Activated CD8-positive, alpha-beta memory T cell treated with anti-CD3 and anti-CD28 coated beads, Interleukin-2, amount 50 U/mL, for 24 hours (primary cell): ENCODE measurements at regions not wholly inside any gene's neighbourhood (a gene's known extent, or its start where the extent isn't known, plus 50 kb on each side); places are given as distances from the start of the nearest gene placed in this dataset.

Source experiments
- DNase-seq: peaks from one replicate; pipeline ENCODE4 v3.0.0-alpha.2; 2020; ENCODE audit errors: extremely low read depth

DNA sequence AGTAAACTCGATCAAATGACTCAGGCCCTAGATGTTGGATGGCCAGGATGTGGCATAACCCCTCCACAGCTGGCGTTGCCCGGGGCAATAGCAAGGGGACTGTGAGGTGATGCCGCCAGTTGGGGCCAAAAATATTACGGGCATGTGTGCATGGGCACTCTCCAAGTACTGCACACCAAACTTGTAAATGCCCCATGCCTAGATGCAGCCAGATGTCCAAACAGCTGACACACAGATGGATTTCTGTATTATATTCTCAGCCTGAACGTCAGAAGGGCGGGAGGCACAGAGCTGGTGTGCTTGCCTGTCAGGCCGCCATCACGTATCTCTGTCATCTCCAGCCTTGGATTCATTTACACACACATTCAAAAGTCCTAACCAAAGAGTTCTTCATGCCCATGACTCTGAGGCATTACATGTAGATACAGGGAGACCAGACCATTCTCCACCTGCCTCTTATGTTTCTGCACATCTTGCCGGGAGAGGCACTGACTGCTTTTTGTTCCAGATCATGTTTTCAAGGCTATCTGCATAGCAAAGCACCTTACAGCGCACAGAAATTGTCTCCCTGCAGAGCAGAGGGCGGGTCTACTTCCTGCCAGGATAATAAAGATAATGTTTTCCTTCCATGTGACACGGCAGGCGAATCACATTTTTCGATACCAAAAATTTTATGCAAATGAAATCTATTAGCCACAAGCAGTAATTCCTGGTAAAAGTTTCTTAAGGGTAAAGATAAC, 200.9 kb upstream of the ADAMTS16 start:
- no peak for DNase-seq

DNA sequence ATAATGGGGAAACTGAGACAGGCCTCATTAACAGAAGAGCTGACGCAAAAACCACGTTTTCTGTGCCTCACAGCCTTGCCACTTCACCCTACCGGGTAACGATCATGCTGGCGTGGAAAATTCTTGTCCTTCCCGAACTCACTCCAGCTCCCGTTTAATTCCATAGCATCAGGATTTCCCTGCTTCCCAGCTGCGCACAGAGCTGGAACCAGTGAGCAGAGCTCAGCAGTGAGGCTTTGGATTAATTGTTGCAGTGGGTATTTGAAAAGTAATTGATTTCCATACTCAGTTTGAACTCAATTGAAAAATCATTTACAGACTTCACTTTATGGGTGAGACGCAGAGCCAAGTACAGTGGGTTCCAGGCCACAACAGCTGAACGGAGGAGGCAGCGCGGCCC, 199.0 kb upstream of the ADAMTS16 start:
- DNase-seq: no peak

DNA sequence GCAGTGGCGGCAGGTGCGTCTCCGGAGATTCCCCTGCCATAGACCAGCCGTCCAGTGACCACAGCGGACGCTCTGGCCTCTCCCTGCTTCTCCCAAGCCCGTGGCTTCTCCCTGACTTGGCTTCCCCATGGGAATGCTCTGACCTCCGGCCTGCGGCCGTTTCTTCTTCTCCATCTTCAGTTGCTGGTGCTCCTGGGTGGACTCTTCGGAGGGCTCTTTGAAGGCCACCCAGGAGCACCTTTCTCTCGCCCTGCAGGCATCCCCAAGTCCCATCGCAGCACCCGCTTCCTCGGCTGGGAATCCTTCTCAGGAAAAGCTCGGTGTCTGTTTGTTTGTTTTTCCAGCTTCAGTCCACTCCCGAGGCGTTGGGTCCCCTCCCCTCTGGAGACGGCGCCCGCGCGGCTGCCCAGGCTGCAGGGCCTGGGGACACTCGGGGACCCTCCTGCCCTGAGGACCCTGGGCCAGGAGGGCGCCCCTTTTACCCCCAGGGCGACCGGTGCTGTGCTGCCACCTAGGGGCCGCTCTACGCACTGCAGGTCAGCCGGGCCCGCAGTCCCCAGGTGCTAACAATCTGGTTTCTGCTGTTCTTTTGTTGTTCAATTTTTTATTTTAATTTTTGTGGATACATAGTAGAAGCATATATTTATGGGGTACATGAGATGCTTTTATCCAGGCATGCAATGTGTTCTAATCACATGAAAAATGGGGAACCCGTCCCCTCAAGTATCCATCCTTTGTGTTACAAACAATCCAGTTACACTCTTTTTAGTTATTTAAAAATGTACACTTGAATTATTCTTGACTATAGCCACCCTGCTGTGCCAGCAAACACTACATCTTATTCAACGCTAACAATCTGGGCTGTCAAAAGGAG, 197.9 kb upstream of the ADAMTS16 start:
- DNase-seq: no peak

DNA sequence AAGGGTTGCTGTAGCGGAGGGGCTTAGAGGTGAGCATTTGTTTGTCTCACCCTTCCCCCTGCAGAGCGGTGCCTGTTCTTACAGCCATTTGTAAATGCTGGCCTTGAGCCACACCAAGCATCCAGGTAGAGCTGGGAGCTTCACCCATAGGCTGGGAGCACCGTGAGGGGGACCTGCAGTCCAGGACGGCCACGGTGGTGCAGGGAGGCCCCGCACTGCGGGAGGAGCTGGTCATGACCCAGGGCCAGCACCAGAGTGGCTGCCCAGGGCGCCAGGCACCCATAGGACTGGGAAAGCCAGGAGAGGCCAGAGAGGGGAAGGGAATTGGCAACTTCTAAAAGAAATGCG, 197.3 kb upstream of the ADAMTS16 start:
- DNase-seq: no peak

DNA sequence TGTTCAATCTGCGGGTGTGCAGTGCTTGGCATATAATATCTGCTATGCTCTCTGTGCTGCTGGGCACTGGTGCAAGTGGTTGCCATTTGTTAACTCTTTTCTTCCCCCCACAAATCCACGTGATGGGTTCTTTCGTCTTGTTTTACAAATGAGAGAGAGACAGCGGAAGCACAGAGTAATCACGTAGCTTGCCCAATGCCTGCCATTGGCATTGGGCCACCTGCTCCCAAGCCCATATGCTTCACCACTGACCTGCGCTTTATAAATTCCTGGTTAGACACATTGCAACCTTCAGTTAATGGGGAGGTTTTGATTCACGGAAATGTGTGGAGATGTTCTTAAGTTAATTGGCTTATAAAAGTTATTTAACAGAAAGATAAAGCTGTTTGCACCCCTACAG, 194.8 kb upstream of the ADAMTS16 start:
- DNase-seq: no peak

DNA sequence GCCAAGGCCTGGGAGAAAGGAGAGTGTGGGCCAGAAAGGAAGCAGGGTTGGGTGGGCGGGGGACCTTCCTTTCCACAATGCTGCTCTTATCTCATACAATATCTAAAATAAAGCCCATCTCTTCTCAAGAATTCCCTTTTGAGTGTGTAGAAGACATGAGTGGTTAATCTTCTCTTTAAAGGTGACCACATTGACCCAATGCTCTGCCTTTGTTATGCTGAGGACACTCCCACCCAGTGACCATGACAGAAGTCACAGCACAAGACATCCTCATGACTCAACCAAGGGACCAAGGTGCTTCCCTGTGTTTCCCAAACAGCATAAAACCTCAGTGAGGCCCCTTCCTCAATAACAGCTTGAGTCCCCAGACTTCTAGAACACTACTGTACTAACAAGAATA, 193.0 kb upstream of the ADAMTS16 start:
- DNase-seq: no peak

DNA sequence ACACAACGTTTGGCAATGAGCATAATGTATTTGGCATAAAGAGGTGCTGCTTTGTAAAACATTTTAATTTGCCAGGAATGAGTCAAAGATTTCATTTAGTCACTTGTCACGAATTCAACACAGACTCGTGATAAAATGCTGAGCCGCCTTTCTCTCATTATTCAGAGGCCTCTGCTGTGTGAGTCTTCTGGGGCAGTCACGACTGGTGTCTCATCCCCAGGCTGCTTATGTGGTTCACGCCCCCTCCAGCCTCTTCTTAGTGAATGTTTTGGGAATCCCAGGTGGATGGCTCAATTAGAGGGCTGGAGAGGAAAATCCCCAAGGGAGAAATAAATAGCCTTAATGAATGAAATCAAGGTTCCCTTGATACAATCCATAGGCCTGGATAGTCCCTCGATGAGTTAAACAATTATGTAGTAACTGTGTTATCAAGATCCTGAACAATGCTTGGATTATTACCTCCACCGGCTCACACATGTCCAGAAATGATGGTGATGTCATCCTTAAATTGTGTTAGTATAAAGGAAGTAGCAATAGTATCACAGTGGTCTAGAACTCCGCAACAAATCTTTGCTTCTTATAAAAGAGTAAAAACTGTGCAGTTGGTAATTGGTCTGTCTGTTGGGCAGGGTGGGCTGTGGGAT, 192.1 kb upstream of the ADAMTS16 start:
- no peak for DNase-seq

DNA sequence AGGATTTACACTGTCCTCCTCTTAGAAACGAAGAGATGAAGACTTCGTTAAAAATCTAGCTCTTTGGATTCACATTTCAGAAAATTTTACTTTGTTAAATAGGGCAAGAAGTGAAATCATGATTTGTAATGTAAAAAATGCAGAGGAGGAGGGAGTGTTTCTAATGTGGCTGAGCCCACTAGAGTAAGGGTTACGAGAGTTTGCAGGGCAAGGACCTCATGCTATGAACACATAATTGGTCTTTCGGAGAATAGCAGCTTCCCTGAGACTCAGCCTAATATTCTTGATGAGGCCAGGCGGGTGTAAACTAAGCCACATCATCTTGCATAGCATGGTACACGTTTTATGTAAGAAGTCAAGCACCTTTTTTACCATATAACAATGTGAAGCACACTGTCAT, 191.0 kb upstream of the ADAMTS16 start:
- no peak for DNase-seq

DNA sequence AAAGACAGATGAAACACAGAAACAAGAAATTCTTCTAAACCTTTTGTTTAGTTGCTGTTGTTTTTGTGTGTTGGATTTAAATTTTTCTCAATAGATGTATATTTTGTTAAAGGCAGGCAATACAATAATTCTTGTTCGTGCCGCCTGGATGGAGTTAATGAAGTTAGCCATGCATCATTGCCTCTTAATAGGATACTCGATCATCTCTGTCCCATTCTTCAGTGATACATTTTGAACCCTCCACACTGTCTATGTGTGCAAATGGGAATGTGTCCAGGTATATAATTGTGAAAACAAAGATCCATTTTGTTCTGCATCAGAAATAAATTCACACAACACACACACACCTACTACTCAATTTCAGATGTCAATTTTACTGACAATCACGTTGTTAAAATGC, 186.6 kb upstream of the ADAMTS16 start:
- no peak for DNase-seq

DNA sequence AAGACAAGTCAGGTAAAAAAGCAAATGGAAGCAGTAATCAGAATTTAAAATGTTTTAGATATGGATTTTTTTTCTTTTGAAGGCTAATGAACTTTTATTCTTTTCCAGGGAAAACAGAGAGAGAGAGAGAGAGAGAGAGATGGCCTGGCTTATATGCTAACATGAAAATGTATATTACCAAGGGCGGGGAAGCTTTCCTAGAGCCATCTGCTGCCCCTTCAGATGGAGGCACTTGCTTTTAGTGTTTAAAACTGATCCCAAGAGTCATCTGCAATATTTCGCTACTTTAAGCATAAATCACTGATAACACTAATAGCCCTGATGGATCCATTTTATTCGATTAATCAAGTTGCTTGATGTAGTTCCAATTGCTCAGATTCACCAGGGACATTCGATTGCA, 186.1 kb upstream of the ADAMTS16 start:
- DNase-seq: no peak

DNA sequence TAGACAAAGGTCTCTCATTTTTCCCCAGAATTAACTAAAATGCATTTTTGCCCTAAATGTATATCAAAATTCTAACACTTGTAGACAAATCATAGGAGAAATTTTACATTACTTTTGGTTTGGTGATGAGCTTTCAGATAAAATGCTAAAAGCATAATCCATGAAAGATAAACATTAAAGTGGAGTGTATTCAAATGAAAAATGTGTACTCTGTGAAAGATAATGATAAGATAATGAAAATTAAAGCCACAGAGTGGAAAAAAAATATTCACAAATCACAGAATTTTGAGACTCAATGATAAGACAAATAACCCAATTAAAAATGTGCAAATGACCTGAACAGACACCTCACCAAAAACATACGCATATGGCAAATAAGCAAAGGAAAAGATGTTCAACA, 176.9 kb upstream of the ADAMTS16 start:
- no peak for DNase-seq

DNA sequence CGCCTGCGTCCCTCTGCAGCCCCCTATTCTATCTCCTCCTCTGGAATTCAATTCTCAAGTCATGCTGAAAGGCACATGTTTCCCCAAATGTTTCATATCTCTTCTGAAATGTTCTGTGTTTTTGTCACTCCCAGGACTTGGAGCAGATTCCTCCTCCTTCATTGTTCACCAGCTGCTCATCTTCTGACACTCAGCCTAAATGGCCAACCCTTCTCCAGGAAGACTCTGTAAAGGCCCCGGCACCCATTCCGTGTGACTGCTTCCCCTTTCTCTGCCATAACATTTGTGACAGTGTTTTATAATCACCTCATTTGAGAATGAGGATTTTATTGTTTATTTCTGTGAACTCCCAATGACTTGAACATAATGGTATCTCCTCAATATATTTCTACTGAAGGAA, 170.8 kb upstream of the ADAMTS16 start:
- DNase-seq: no peak

DNA sequence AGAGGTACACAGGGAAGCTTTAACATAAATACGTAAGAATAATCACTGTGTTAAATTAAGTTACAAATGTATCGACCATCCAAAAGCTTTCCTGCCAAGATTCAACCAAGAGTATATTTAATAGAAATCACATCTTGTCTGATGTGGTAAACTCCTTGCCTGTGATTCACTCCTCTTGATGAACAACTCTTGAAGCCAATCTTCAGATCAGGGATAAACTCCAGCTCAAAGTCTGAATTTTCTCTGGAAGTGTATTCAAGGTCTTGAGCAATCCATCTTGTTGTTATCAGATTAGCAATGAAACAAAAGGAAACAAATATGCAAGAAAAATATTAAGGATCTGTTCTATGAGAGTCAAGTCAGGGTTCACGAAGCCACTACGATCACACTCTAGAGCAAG, 170.0 kb upstream of the ADAMTS16 start:
- no peak for DNase-seq

DNA sequence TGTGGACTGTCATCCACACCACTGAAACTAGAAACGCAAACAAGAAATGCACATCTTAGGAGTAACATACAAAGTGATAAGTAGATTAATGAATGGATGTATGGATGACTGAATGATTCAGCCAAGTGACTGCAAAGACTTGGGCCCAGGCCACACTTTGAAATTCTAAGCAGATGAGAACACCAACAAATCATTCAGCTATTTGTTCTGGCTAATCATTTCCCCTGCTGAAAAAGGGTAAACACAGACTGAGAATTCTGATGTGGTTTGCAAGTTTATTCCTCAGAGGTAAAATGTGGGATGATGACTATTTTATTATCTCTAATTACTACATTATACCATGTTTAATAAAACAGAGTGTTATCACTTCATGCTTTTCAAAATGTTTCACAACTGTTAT, 163.2 kb upstream of the ADAMTS16 start:
- DNase-seq: no peak

DNA sequence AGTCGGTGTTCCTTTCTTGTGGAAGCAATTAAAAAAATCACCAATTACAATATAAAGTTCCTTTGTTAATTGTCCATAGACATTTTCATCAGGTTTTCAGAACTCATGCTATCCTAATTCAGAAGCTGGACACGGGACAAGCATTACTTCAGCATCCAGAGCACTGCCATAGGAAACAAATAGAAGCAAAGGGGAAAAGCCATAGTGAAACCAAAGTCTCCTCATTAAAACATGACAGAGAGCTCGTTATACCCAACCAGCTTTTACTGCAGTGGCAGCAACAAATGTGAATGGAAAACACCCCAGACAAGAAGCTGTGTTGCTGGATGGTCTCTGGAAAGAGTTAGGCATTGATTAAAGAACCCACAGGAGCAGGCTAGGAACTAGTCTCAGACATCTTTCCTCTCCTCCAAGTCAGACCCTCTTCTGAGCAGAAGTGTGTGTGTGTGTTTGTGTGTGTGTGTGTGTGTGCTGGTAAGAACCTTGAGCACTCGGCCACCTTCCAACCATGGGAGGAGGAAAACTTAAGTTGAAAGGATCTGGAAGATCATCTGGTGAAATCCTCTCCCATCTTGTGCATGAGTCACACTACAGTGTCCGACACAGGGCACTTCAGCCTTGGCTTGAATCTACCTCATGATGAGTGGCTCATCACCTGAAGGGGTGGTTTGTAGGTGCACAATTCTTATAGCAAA, 162.6 kb upstream of the ADAMTS16 start:
- DNase-seq: no peak

DNA sequence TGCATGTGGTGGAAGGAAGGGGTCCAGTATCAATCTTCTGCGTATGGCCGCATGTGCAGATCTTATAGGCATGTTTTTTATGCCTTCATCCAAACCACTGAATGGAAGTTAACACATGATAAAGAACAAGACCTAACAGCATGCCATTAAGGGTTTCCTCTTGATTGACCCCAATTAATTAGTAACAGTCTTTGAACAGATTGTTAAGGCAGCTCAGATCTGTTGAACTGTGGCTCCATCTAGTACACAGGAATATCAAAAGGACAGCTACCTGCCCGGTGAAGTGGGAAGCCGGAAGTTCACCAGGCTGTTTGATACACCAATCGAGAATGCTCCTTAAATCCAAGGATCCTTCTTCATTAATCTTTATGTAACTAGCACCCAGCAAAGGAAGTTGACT, 159.9 kb upstream of the ADAMTS16 start:
- no peak for DNase-seq

DNA sequence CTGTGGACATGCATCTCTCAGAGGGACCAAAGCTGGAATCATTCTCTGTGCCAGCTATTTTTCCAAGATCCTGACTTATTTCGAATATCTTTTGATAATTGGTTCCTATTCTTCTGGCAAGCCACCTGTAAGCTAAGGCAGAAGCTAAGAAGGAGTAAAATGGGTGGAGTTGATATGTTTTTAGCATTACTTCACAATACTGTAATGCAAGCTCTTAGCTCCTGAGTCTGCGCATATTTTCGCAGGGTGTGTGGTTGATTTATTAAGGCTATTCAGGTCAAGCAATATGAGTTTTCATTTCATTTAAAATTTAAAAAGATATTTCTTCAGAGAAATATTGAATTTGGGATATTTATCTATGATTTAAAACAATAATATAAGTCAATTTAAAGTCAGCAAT, 158.5 kb upstream of the ADAMTS16 start:
- DNase-seq: no peak

DNA sequence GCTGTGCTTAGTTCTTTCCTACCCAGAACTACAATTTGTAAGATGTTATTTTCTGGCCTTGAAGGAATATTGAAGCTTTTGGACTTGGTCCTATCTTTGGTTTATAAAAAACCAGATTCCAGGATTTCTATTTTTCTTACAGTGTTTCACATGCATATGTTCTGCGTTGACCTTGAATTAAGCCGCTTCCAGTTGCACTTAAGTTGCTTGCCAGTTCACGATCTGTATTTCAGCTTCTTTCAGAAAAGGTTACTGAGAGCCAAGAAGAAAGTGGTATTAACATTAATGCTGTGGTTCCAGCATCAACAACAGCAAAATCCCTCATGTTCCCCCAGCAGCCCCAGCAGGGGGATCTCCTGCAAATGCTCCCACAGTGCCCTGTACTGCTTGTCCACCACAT, 156.4 kb upstream of the ADAMTS16 start:
- DNase-seq: no peak

DNA sequence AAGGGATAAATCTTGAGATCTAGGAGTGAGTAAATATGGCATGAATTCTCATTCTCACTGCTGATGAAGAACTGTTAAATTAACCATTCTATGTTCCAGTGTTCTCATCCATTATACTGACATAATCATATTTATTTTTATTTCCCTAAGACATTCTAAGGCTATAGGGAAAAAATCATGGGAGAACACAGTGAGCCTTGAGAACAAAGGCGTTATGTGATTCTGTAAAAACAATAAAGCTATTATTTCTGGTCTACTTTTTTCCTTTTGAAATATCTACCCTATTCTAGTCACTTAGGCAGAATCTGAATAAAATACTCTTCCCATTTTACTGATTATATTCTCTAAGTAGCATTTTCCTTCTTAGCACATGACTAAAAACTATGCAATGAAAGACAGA, 155.7 kb upstream of the ADAMTS16 start:
- DNase-seq: no peak

DNA sequence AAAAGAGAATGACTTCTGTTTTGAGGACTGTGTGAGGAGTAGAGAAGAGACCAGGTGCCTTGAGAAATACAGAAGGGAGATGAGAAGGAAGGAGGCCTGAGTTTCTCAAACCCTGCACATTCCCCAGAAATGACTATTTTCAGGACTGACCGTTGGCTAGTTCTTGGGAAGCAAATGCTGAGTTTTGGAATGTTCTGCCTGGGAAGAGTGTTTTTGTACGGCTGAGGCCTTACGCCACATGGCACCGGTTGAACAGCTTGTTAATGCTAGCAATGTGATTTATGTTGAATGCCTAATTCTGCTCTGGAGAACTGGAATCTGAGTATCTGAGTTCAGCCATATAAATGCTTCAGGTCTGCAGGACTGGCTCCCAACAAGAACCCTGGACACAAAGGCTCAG, 152.7 kb upstream of the ADAMTS16 start:
- no peak for DNase-seq

DNA sequence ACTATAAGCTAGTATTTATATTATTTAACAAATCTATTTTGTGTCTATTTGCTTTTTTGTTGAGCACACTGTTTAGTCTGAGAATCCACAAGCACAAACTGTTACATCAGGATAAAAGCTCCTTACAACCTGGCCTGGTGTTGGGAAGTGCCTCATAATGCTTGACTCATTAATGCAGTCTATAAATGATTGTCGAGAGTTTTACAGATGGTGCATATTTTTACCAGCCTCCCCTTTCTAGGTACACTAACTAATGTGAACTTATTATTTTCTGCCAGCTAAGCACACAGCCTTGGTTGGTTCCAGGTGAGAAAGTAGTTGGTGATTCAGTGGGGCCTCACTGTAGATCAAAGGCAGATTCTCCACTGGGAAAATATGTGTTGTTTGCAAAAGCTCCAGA, 151.0 kb upstream of the ADAMTS16 start:
- DNase-seq: no peak

DNA sequence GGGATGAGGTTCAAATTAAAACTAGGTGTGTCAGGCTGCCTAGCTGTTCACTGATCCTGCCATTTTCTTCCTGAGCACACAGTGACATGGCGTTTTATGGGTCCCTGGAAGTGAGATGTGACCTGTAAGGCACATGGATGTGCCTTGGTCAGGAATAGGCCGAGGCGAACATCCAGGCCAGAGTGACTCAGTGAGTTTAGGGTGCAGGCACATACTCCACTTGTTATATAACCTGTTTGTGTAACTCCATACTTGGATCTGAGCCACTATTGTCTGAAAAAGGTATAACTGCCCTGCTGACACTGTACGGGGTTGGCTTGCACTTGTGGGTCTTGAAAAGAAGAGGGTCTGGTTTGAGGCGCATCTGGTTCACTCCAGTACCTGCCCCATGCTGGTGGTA, 150.1 kb upstream of the ADAMTS16 start:
- DNase-seq: no peak
